ENCODE measurements at regions not wholly inside any gene's neighbourhood (a gene's known extent, or its start where the extent isn't known, plus 50 kb on each side); places are given as distances from the start of the nearest gene placed in this dataset.

DNA sequence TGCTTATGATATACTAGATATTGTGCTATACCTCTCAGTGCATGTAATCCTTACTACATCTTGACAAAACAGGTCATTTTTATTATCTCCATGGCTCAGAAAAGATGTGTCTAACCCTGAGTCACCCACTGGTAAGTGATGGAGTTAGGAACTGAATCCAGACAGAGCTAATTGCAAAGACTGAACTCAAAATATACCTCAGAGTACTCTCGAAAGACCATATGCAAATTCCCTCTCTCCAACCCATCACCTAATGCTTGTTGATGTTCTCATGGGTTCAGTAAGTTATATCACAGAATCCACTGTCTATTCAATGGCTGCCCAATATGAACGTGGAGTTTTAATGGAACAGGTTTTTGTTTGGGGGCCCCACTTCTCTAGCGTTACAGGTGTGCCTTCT, 246.0 kb downstream of the PMP22 start (continued):
- TF ChIP-seq, protein P1, sequence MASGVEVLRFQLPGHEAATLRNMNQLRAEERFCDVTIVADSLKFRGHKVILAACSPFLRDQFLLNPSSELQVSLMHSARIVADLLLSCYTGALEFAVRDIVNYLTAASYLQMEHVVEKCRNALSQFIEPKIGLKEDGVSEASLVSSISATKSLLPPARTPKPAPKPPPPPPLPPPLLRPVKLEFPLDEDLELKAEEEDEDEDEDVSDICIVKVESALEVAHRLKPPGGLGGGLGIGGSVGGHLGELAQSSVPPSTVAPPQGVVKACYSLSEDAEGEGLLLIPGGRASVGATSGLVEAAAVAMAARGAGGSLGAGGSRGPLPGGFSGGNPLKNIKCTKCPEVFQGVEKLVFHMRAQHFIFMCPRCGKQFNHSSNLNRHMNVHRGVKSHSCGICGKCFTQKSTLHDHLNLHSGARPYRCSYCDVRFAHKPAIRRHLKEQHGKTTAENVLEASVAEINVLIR (CRISPR knock-in tag; IDR thresholded peaks at IDR 0.05), result no peak
- TF ChIP-seq, protein P2, sequence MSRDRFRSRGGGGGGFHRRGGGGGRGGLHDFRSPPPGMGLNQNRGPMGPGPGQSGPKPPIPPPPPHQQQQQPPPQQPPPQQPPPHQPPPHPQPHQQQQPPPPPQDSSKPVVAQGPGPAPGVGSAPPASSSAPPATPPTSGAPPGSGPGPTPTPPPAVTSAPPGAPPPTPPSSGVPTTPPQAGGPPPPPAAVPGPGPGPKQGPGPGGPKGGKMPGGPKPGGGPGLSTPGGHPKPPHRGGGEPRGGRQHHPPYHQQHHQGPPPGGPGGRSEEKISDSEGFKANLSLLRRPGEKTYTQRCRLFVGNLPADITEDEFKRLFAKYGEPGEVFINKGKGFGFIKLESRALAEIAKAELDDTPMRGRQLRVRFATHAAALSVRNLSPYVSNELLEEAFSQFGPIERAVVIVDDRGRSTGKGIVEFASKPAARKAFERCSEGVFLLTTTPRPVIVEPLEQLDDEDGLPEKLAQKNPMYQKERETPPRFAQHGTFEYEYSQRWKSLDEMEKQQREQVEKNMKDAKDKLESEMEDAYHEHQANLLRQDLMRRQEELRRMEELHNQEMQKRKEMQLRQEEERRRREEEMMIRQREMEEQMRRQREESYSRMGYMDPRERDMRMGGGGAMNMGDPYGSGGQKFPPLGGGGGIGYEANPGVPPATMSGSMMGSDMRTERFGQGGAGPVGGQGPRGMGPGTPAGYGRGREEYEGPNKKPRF (IDR thresholded peaks at IDR 0.05; ENCODE audit: low read depth, low read length), result no peak
- TF ChIP-seq MAZ (CRISPR knock-in tag; conservative IDR thresholded peaks at IDR 0.05 in 1 of 2, IDR thresholded peaks at IDR 0.05 in 1 of 2) (no peak), BACH1 (tag; IDR thresholded peaks at IDR 0.05) (no peak), ZC3H8 (IDR thresholded peaks at IDR 0.05) (no peak)
- TF ChIP-seq, protein P3, sequence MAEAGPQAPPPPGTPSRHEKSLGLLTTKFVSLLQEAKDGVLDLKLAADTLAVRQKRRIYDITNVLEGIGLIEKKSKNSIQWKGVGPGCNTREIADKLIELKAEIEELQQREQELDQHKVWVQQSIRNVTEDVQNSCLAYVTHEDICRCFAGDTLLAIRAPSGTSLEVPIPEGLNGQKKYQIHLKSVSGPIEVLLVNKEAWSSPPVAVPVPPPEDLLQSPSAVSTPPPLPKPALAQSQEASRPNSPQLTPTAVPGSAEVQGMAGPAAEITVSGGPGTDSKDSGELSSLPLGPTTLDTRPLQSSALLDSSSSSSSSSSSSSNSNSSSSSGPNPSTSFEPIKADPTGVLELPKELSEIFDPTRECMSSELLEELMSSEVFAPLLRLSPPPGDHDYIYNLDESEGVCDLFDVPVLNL (CRISPR knock-in tag; IDR thresholded peaks at IDR 0.05; ENCODE audit: low read depth), result no peak
- TF ChIP-seq, protein P4, sequence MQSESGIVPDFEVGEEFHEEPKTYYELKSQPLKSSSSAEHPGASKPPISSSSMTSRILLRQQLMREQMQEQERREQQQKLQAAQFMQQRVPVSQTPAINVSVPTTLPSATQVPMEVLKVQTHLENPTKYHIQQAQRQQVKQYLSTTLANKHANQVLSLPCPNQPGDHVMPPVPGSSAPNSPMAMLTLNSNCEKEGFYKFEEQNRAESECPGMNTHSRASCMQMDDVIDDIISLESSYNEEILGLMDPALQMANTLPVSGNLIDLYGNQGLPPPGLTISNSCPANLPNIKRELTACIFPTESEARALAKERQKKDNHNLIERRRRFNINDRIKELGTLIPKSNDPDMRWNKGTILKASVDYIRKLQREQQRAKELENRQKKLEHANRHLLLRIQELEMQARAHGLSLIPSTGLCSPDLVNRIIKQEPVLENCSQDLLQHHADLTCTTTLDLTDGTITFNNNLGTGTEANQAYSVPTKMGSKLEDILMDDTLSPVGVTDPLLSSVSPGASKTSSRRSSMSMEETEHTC (IDR thresholded peaks at IDR 0.05), result no peak
